HG03575 (cell line): ENCODE measurements at regions not wholly inside any gene's neighbourhood (a gene's known extent, or its start where the extent isn't known, plus 50 kb on each side); places are given as distances from the start of the nearest gene placed in this dataset.

ENCODE experiments used
- ATAC-seq: cut with Tn5 transposase; IDR thresholded peaks from one replicate; pipeline ENCODE4 v1.9.1; 2021; ENCODE audit not compliant: unreplicated experiment, insufficient number of reproducible peaks, low FRiP score; ENCODE audit errors: extremely low read depth

GRCh38 chr6:113168057-113168456 lies 689.1 kb upstream of the MARCKS start:
- no peak for ATAC-seq

DNA sequence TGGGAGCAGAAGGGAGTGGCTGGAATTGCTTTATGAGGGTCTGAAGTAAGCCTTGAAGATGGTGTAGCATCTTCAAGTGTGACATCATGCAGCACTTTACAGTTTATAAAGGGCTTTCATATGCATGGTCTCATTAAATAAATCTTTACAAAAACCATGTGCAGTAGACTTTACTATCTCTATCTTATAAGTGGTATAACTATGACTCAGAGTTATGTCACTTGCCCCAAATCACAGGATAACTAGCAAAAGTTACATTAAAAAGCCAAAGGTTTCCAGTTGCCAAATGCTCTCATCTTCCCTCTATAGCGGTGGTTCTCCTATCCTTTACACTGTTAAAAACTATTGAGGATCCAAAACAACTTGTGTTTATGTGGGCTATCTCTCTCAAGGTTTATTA lies 687.7 kb upstream of the MARCKS start:
- ATAC-seq: no peak

- ATAC-seq: no peak
Measured at GRCh38 chr6:113170454-113170853, 686.7 kb upstream of the MARCKS start.

DNA sequence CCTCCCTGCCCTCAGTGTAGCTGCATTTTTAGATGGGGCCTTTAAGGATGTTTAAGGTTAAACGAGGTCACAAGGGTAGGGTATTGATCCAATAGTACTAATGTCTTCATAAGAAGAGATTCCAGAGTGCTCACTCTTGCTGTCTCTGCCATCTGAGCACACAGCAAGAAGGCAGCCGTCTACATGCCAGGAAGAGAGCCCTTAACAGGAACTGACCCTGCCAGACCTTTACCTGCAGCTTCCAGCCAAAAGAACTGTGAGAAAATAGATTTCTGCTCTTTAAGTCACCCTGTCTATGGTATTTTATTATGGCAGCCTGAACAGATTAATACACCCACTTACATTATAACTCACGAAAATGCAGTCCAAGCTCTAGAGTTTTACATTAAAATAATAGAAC lies 685.3 kb upstream of the MARCKS start:
- no peak for ATAC-seq

DNA sequence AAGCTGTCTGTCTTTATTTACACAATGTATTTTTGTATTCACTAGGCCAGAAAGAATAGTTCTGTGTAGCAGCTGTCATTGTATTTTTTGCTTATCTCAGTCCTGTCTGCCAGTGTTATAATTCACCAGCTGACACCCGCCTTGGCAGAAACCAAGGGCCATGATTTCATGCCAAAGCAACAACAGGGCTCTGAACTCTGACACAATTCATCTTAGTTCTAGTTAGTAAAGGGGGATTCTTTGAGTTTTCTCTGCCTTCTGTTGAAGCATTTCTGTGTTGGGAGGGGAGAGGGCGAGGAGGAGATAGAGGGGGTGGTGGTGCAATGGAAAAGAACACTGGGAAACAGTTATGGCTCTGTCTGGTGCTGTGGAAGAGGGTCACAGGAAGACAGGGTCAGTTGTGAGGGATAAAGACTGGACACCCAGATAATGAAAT lies 684.6 kb upstream of the MARCKS start:
- ATAC-seq: no peak

- ATAC-seq: no peak
Measured at GRCh38 chr6:113178349-113178748, 678.8 kb upstream of the MARCKS start.

DNA sequence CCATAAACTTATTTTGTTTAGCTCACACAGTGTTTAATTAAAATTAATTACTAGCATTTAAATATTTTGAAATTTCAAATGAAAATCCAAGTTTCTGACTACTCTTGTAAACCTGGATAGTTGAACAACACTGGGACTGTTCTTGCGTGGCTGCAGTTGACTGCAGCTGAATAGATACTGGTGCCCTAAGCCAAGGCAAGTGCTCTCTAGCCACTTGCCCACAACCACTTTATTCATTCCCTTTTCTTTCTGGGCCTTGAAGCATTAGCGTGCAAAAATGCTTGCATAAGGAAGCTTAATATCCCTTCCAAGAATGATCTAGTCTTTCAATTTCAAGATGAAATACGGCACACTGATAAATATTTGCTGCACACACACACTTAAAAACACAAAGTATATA lies 676.0 kb upstream of the MARCKS start:
- ATAC-seq: no peak

GRCh38 chr6:113182370-113183141 lies 674.6 kb upstream of the MARCKS start:
- no peak for ATAC-seq

GRCh38 chr6:113184291-113184690 lies 672.9 kb upstream of the MARCKS start:
- ATAC-seq: no peak

- ATAC-seq: no peak
Measured at GRCh38 chr6:113184736-113185135, 672.4 kb upstream of the MARCKS start.

DNA sequence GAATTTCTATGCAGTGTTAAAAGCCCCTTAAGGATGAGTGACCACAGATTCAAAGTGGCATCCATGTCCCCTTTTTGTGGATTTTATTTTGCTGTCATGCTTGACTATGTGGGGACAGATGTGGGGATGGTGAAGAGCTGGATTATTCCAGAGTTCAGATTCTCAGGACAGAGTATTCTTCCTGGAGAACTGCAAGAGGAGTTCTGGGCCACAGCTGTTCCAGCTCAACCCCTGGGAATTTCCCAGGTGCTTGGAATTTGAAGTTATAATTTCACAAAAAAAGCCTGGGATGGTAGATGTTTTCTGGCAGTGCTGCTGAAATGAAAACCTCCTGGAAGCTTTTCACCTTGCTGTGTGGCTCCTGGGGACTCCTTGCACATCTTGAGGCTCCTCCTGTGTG lies 671.8 kb upstream of the MARCKS start:
- no peak for ATAC-seq

DNA sequence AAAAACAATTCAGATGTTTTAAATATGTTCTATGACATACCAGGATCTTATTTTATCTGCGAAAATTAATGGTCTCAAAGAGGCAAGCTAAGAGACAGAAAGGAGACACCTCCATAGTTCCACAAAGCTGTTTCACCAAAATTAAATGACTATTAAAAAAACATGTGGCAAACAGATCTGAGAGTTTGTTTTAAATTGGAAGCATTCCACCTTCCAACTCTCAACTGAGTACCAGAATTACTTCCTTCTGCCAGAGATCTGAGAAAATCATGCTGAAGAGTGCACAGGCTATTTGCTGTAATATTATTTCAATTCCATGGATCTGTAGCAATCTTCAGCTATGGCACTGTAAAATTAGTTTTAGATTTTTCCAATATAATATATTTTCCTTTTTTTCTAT lies 669.5 kb upstream of the MARCKS start:
- no peak for ATAC-seq

- no peak for ATAC-seq
Measured at GRCh38 chr6:113188962-113189361, 668.2 kb upstream of the MARCKS start.

- ATAC-seq: no peak
Measured at GRCh38 chr6:113190170-113190569, 667.0 kb upstream of the MARCKS start.

GRCh38 chr6:113194090-113194489 lies 663.1 kb upstream of the MARCKS start:
- no peak for ATAC-seq

DNA sequence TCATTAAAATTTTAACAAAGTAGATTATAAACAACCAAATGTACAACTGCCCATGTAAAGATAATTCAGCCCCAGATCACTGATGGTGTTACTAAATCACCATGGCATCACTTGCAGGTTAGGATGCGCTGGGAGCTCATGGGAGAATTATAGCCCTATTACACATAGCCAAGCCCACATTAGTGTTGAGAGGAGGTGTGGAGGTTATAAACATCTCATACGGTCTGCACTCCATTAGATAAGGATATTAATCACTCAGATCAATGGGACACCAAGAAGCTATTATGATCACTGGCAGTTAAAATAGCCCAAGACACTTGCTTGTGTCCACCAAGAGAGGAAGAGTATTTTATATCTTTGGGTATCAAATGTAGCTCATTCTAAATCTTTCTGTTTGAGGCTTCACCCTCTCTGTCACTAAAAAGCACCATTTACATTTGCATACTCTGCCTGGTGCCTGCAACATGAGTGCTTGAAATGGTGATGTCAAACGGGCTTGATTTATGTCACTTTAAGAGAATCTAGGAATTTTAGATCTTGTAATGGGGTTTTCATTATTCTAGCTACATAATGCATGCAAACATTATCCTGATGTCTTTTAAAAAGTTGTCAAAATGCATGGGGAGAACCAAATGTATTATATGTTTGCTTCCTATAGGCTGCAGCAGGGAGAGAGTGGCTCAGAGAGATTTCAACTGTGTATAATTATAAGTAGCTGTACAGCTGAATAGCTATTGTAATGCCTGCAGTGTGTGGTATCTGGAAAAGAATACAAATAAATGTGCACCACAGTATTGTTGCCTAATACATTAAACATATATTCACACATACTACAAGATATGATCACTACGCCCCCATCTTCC lies 654.1 kb upstream of the MARCKS start:
- ATAC-seq: no peak

DNA sequence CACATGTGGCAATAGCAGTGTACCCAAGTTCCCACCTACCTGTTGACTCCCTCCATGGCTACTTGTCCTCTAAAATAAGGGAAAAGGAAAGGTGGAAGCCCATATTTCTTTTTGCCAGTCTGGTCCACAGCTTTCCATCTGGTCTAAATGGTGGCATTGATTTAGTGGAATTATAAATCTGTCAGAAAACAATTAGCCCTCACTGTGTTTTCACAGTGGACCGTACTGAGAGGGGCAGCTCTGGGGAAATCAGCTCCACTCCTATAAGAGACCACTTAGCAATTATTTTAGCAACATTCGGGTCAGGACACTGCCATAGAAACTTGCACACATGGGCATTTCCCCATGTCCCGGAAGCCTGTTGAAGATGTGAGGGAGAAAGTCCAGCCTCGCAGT lies 653.4 kb upstream of the MARCKS start:
- no peak for ATAC-seq

- no peak for ATAC-seq
Measured at GRCh38 chr6:113205553-113205952, 651.6 kb upstream of the MARCKS start.

GRCh38 chr6:113208726-113209125 lies 648.4 kb upstream of the MARCKS start:
- ATAC-seq: no peak

GRCh38 chr6:113209315-113209714 lies 647.8 kb upstream of the MARCKS start:
- no peak for ATAC-seq
